ENCODE measurements at regions not wholly inside any gene's neighbourhood (a gene's known extent, or its start where the extent isn't known, plus 50 kb on each side); places are given as distances from the start of the nearest gene placed in this dataset.

DNA sequence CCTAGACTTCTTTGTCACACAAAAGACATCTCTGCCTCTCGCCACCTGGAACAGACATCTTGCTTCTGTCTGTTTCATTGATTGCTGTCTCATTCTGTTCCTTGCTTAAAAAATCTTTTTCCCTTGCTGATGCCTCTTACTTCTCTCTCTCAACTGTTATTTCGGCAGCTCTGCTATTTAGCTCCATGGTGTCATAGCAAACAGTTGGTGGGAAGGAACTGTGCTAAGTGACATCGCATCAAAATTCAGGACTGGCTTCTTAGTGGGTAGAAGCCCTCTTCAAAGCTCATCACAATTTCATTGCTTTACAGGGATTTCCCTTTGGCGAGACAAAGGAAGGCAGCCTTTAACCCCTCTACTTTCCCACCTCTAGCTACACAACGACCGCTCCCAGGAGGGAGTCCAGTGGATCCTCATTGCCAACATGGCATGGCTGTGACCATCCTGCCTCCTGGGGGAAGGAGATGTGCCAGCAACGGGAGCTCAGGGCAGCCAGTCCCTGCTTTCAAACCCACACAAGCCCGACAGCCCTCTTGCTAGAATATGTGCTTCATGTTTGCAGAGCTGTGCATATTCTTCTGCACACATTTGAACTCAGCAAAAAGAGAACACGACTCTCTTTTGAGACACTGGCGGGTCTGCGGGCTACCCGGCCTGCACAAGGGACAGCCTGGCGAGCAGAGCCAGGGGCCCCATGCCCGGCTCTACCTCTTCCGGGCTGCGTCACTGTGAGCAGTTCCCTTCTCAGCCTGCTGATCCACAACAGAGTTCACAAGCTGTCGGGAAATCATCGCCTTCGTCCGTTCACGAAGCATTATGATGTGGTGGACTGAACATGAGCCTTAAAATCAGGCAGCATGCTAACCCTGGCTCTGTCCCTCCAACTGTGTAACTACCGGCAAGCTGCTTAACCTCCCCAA is 51.1 kb upstream of the JAM3 start:
- WGBS, 2 donors, result 82 to 85% methylated on average over 17 to 22 of the region's 22 CpGs

More for the DNA sequence above, 51.1 kb upstream of the JAM3 start:
- ATAC-seq (ENCODE audit: low FRiP score in 2 of 2) (no peak), DNase-seq (no peak)
- Histone ChIP-seq H3K27ac (no peak overlapping the region), H3K4me3 (no peak overlapping the region), H3K9me3 (no peaks in the 10 kb centered on the region), H3K36me3 (no peaks in the 10 kb centered on the region), H3K27me3 (no peaks in the 10 kb centered on the region), H3K4me1 (no peaks in the 10 kb centered on the region)
- no peak for TF ChIP-seq POLR2A (IDR thresholded peaks at IDR 0.05)
- no peak for TF ChIP-seq EP300 (IDR thresholded peaks at IDR 0.05)
- no peak for TF ChIP-seq POLR2AphosphoS5 (IDR thresholded peaks at IDR 0.05)
- TF ChIP-seq, protein P1, sequence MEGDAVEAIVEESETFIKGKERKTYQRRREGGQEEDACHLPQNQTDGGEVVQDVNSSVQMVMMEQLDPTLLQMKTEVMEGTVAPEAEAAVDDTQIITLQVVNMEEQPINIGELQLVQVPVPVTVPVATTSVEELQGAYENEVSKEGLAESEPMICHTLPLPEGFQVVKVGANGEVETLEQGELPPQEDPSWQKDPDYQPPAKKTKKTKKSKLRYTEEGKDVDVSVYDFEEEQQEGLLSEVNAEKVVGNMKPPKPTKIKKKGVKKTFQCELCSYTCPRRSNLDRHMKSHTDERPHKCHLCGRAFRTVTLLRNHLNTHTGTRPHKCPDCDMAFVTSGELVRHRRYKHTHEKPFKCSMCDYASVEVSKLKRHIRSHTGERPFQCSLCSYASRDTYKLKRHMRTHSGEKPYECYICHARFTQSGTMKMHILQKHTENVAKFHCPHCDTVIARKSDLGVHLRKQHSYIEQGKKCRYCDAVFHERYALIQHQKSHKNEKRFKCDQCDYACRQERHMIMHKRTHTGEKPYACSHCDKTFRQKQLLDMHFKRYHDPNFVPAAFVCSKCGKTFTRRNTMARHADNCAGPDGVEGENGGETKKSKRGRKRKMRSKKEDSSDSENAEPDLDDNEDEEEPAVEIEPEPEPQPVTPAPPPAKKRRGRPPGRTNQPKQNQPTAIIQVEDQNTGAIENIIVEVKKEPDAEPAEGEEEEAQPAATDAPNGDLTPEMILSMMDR (IDR thresholded peaks at IDR 0.05), result no peak

Data from upper lobe of left lung (tissue), 6 donors.